ENCODE measurements at regions not wholly inside any gene's neighbourhood (a gene's known extent, or its start where the extent isn't known, plus 50 kb on each side); places are given as distances from the start of the nearest gene placed in this dataset.

DNA sequence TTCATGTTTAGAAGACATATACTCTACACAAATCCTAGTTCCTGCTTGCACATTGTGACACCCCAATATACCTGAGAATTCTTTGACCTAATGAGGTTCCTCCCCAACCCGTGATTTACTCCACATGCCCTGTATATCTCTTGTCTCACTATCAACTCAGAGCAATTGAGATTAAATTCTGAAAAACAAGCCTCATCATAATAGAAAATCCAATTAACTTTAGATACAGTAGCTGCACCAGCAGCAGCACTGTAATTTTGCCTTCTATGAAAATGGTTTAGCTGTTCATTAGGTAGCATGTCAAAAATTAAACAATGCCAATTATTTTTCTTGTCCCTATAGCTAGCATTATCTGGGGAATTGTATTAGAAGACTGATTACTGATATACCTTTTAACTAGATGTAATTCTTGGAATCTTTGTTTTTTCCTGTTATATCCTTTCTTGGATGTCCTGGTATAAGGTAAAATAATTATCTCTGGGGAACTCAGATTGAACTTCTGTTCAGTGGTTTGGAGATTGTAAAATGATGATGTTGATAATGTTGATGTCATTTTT is 218.9 kb upstream of the TANK start:
- TF ChIP-seq, protein P1, sequence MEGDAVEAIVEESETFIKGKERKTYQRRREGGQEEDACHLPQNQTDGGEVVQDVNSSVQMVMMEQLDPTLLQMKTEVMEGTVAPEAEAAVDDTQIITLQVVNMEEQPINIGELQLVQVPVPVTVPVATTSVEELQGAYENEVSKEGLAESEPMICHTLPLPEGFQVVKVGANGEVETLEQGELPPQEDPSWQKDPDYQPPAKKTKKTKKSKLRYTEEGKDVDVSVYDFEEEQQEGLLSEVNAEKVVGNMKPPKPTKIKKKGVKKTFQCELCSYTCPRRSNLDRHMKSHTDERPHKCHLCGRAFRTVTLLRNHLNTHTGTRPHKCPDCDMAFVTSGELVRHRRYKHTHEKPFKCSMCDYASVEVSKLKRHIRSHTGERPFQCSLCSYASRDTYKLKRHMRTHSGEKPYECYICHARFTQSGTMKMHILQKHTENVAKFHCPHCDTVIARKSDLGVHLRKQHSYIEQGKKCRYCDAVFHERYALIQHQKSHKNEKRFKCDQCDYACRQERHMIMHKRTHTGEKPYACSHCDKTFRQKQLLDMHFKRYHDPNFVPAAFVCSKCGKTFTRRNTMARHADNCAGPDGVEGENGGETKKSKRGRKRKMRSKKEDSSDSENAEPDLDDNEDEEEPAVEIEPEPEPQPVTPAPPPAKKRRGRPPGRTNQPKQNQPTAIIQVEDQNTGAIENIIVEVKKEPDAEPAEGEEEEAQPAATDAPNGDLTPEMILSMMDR (IDR thresholded peaks at IDR 0.05): no peak
- TF ChIP-seq POLR2A (IDR thresholded peaks at IDR 0.05): no peak

Data from Peyer's patch (tissue), 4 donors.